WTC11 (cell line): ENCODE measurements at regions not wholly inside any gene's neighbourhood (a gene's known extent, or its start where the extent isn't known, plus 50 kb on each side); places are given as distances from the start of the nearest gene placed in this dataset.

Experiments used
- AFF4 ChIP-seq: sonication (generic); formaldehyde crosslinking; IDR thresholded peaks from 2 replicates; pipeline ENCODE4 v1.8.1; 2023; ENCODE audit warnings: mild to moderate bottlenecking, missing genetic modification reagents, borderline replicate concordance
- NFYB ChIP-seq: sonication (generic); formaldehyde crosslinking; conservative IDR thresholded peaks from 2 replicates; pipeline ENCODE4 v1.8.0; 2022; ENCODE audit warnings: low read depth, missing genetic modification reagents
- NR2C2 ChIP-seq: sonication (generic); formaldehyde crosslinking; IDR thresholded peaks from 2 replicates; pipeline ENCODE4 v1.8.0; 2022; ENCODE audit warnings: mild to moderate bottlenecking, missing genetic modification reagents
- TEAD4 ChIP-seq: sonication (generic); formaldehyde crosslinking; IDR thresholded peaks from 2 replicates; pipeline ENCODE4 v1.8.0; 2022; ENCODE audit warnings: mild to moderate bottlenecking, missing genetic modification reagents
- ZNF423 ChIP-seq: fragments of 250-450 bp; sonication (Bioruptor Pico); IDR thresholded peaks from 2 replicates; pipeline ENCODE4 v2.1.2; 2022; ENCODE audit warnings: mild to moderate bottlenecking, moderate library complexity
- TF ChIP-seq, protein P1 (sequence below): fragments of 200-600 bp; IDR thresholded peaks from 2 replicates; pipeline ENCODE4 v1.8.0; 2022; ENCODE audit warnings: antibody characterized with exemption

DNA sequence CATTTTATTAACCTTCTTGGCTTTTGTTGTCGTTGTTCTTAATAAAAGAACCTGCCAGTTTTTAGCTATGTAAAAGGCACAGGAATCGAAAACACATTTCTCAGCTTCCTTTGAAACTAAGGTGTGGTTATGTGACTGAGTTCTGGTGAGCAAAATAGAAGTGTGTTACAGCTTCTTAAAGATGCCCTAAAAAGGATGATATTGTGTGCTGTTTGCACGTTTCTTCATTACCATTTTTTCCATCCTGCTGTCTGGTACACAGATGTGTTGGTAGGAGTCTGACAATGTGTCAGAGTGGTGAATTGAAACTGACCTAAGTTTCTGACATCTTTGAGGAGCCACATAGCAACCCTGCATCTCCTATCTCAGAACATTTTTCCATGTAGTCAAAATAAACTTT, 380.6 kb downstream of the SUCLG1 start:
- no peak for TF ChIP-seq NR2C2 (CRISPR knock-in tag)
- no peak for TF ChIP-seq ZNF423 (CRISPR knock-in tag)
- no peak for TF ChIP-seq NFYB
- TF ChIP-seq TEAD4 (CRISPR knock-in tag): no peak
- TF ChIP-seq, protein P1, sequence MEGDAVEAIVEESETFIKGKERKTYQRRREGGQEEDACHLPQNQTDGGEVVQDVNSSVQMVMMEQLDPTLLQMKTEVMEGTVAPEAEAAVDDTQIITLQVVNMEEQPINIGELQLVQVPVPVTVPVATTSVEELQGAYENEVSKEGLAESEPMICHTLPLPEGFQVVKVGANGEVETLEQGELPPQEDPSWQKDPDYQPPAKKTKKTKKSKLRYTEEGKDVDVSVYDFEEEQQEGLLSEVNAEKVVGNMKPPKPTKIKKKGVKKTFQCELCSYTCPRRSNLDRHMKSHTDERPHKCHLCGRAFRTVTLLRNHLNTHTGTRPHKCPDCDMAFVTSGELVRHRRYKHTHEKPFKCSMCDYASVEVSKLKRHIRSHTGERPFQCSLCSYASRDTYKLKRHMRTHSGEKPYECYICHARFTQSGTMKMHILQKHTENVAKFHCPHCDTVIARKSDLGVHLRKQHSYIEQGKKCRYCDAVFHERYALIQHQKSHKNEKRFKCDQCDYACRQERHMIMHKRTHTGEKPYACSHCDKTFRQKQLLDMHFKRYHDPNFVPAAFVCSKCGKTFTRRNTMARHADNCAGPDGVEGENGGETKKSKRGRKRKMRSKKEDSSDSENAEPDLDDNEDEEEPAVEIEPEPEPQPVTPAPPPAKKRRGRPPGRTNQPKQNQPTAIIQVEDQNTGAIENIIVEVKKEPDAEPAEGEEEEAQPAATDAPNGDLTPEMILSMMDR: no peak
- no peak for TF ChIP-seq AFF4
